ENCODE measurements at regions not wholly inside any gene's neighbourhood (a gene's known extent, or its start where the extent isn't known, plus 50 kb on each side); places are given as distances from the start of the nearest gene placed in this dataset.

DNA sequence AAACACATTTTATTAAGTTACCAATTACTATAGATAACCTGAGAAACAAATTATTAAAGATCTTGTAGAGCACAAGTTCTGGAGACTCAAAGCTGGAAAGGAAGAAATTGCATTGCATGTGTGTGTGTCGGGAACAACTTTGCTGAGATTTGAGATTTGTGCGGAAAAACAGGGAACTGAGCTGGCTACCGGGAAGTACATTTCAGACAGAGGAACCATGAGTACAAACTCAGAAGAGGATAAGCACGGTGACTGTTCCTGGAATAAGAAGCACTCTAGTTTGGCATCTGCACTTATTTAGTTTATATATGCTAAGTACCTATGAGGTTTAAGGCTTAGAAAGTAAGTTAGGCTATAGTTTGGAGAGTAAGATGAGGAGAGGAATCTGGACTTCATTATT is 97.8 kb downstream of the DACT1 start:
- TF ChIP-seq, protein P1, sequence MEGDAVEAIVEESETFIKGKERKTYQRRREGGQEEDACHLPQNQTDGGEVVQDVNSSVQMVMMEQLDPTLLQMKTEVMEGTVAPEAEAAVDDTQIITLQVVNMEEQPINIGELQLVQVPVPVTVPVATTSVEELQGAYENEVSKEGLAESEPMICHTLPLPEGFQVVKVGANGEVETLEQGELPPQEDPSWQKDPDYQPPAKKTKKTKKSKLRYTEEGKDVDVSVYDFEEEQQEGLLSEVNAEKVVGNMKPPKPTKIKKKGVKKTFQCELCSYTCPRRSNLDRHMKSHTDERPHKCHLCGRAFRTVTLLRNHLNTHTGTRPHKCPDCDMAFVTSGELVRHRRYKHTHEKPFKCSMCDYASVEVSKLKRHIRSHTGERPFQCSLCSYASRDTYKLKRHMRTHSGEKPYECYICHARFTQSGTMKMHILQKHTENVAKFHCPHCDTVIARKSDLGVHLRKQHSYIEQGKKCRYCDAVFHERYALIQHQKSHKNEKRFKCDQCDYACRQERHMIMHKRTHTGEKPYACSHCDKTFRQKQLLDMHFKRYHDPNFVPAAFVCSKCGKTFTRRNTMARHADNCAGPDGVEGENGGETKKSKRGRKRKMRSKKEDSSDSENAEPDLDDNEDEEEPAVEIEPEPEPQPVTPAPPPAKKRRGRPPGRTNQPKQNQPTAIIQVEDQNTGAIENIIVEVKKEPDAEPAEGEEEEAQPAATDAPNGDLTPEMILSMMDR (IDR thresholded peaks at IDR 0.05; ENCODE audit: poor library complexity, severe bottlenecking) = no peak
- no peak for TF ChIP-seq RAD21 (conservative IDR thresholded peaks at IDR 0.05)
- no peak for TF ChIP-seq SMC3 (conservative IDR thresholded peaks at IDR 0.05; ENCODE audit: poor library complexity)
- no peak for TF ChIP-seq EP300 (conservative IDR thresholded peaks at IDR 0.05; ENCODE audit: poor library complexity, severe bottlenecking)
- no peak for TF ChIP-seq REST (IDR thresholded peaks at IDR 0.05; ENCODE audit: borderline replicate concordance)
- no peak for TF ChIP-seq EZH2 (IDR thresholded peaks at IDR 0.05; ENCODE audit: borderline replicate concordance, insufficient read depth, low read length, poor library complexity, severe bottlenecking)
- TF ChIP-seq TAF1 (IDR thresholded peaks at IDR 0.05; ENCODE audit: low read depth) = no peak
